Activated T-cell treated with anti-CD3 and anti-CD28 coated beads, Interleukin-2, amount 50 U/mL, for 48 hours (primary cell): ENCODE measurements at regions not wholly inside any gene's neighbourhood (a gene's known extent, or its start where the extent isn't known, plus 50 kb on each side); places are given as distances from the start of the nearest gene placed in this dataset.

Source experiments
- DNase-seq, 2 experiments: peaks; one replicate each; pipeline ENCODE4 v3.0.0-alpha.2; 2020

DNA sequence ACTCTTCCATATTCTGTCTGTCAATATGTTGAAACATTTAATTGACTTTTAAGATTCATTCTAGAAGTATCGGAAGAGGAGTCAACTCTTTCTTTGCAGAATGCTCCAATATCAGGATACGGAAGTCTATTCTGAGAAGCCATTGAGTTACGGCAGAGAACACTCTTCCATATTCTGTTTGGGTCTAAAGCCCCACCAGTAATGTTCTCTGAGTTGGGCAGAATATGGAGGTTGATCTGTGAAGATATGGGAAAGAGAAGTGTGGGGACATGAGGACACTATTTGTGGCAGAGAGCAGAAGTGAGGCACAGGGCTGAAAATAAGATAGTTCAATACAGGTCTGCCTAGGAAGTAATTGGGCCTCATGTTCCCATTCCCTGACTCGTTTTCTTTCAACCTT, 300.0 kb downstream of the DIRAS2 start:
- no peak for DNase-seq

DNA sequence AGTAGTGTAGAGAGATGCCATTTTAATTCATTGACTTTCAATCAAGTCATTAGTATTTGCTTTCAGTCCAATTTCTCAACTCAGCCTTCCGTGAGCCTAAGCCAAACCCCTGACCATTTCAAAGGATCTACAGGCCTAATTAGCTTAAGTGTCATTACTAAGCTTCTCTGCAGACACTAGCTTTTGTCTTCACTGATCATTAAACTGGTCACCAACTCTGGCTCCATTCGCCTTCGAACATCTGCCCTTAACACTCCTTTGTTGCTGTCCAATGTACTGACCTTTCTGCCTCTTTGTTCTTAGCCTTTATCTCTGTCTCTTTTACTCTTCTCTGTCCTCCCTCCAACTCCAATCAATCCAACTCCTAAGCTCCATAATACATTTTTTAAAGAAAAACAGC, 299.3 kb downstream of the DIRAS2 start:
- no peak for DNase-seq

DNA sequence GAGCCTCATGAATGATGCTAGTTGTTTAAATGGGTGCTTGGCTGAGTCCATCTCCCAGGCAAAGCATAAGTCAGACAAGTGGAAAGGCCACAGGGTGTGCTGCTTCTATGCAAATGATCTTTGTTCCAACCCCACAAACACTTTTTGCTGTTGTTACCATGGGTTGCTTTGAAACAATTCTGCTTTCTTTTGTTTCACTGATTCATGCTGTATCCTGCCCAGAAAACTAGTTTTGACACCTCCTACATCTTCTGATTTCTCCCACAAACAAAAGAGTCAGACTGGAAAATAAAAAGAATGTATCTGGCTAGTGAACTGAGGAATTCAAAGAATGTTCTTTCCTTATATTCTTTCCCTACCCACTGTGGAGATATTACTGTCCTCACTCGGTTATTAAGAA, 298.6 kb downstream of the DIRAS2 start:
- DNase-seq, result no peak

DNA sequence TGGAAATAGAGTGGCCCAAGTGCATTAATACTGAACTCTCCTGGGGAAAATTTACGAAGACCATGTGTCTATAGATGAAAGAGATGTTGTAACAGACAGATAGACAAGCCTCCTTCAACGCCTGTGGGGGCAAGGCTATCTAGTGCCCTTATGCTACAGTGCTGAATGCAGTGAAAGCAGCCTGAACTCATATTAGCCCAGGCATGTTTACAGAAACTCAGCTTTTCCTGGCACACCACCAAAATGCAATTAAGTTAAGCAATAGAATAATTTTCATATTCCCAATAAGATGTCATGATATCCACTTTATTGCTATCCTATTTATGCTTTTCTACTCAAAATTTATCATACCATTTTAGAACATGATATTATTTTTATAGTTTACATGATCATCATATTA, 277.0 kb downstream of the DIRAS2 start:
- DNase-seq, result no peak

DNA sequence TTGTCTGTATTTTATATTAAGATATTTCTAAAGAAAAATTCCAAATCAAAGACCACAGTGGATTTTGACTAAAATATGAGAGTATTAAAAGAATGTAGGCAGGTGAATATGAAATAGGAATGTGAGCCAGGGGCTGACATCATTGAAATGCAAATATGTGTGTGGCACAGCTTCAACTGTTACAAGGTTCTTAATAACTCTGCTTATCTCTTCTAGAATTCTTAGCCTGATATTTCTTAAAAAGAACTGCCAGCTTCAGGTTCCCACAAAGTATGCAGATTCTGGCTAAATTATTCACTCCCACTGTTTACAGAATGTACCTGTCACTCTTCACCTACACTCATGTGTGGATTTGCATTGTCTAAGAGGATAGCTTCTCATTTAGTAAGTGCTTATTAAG, 274.4 kb downstream of the DIRAS2 start:
- DNase-seq, result no peak

DNA sequence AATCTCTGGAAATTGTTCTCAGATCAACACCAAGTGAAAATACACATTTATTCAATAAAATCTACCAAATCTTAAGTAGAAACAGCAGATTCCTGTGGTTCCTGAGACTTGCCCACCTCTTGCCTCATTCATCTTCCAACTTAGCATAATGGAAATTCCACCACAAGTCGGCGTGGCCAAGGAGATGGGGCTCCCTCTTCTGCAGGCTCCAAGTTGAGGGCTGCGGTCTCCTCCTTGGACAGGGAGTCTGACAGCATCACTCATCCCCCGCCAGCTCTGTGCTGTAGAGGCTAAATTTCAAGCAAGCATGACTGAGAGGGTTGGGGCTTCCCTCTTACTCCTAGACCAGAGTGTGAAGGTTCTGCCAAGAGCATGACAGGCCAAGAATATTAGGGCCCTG, 273.7 kb downstream of the DIRAS2 start:
- DNase-seq, result no peak

DNA sequence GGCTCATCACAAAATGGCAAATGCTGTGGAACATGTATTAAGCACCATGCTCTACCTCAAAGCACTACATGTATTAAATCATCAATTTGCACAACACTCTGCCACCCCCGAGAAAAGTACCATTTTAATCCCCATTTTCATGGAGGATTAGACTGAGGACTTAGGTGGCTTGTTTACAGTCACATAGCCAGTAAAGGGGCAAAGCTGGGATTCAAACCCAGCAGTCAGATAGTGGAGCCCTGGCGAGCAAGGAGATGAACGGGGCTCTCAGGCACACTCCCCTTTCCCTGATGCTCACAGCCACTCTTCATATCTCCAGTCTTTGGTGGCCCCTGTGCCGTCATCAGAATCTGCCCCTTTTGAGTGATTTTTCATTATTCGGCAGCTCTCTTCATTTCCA, 262.9 kb downstream of the DIRAS2 start:
- DNase-seq, result no peak

DNA sequence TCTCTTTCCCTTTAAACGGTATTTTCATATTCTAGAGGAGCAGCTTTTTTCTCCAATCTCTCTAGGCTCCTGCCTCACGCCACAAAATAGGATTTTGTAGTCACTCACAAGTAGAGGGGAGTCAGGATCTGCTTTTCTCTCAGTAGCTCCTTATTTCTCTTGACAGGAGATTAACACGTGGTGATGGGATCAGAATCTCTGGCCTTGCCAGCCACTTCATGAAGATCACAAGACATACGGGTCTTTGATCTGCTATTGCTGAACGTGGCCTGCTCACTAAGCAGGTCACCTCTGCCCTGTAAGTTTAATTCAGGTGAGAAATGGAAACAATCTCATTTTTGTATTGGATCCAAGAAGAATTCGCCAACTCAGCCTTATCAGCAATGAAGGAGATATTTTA, 257.5 kb downstream of the DIRAS2 start:
- no peak for DNase-seq

DNA sequence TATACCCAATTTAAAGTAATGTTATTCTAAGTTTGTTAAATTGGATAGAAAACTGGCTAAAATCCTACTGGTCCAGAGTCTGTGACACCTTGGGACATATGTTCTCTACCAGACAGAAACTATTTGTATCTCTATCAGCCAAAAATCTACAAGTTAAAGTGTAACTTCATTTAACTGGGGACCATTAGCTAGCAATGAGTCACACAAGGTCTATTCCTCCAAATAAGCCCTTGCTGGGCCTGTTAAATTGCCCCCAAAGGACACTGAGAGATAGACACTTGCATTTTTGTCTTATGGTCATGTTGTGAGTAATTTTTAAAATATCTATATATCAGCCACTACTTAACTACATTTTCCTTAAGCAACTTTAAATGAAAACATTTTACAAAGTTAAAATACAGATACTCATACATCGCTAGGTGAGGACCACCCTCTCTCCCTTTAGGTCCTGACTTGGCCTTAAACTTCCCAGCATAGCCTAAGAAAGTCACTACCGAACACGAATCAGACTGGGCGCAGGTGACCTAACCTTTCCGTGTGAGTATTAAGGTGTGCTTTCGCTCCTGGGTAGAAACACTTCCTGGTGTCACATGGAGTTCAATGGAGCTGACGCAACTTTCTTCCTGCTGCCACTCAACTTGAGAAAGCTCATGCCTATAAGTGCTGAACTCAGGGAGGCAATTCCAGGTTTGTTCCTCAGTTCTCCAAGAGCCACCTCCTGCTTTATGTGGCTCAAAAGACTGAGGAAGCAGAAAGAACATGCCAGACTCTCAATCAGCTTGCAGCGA, 249.1 kb downstream of the DIRAS2 start:
- DNase-seq, result no peak

DNA sequence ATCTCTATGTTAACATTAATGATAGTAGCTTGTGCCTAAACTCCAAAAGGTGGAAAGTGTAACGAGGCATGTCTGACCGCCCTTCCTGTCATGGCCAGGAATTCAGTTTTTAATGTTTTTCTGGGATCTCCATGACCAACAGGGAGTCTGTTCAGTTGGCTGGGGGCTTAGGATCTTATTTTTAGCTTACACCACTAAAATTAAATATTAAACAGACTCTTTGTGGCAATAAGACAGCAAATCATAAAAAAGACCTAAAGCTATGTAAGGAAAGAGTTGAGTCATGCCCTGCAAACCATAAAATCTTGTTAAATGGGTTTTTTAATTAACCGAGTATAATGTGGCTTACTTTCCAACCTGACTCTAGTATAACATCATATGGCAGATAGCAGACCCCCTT, 247.8 kb downstream of the DIRAS2 start:
- DNase-seq, result no peak

DNA sequence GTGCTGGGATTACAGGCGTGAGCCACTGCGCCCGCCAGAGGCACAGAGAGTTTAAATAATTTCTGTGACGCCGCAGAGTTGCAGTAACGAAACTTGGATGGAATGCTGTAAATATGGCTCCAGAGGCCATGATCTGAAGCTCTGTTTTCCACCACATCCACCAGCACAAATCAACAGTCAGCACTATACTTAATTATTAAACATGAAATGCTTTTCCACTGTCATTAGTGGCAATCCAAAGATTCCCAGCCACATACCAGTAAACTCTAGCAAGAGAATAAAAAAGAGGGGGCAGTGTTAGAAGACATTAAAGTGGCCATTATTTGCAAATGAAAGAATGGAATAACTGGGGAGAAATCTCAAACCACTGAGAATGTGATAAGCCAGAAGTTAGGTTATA, 242.5 kb downstream of the DIRAS2 start:
- DNase-seq, result no peak

DNA sequence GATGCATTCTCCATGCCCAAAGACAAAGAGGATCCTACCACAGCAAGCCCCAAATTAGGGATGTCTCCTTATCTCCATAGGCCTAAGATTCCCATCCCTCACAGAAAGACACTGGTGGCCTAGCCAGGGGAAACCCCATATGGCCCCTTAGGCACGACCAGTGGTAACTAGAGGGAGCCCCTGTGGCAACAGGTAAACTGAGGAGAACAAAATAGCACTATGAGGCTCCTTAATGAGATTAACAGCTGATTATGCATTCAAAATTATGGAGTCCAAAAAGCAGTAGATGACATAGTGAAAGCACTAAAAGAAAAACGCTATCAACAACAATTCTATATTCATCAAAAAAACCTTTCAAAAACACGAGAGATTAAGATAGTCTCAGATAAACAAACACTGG, 234.0 kb downstream of the DIRAS2 start:
- no peak for DNase-seq

DNA sequence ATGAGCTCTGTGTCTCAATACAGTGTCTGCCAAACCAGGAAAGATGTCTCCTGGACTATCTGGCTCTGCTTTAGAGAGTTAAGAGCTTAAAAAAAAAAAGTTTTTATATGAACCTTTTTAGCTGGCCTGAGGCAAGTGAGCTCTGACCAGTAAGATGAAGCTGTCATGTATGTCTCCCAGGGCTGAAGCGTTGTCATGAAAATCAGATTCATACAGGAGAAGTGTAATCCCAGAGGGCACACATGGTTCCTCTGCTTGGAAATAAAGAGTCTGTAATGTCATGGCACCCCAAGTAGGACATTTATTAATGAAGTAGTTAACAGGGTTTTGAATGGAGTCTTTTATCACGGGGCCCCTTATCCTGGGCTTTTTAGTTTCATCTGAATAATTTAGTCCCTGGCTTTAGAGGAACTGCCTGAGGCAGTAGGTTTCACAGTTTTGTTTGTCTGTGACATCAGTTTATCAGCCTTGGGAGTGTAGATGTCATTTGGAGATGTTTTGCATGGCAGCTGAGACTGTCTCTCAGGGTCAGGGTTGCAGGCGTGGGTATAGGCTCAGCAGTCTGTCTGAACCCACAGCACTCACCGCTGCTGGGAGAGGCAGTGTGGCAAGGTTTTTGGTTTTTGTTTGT, 223.3 kb downstream of the DIRAS2 start:
- DNase-seq, result no peak

DNA sequence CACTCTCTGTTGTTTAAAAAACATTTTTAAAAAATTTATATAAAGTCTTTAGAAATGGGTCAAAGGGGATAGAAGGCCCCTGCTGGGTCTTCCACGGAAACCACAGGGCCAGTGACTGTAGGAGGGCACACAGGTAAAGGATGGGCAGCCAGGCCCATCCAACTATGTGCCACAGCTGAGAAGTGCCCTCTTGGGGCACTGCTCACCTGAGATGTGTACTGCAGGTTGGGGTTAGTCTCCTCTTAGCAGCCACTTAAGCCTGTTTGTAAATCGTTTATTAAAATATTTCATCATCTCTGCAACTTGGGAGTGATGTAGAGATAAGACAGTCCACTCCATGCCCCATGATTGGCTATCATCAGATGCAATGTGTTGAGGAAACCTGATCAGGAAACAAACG, 222.4 kb downstream of the DIRAS2 start:
- DNase-seq, result no peak

DNA sequence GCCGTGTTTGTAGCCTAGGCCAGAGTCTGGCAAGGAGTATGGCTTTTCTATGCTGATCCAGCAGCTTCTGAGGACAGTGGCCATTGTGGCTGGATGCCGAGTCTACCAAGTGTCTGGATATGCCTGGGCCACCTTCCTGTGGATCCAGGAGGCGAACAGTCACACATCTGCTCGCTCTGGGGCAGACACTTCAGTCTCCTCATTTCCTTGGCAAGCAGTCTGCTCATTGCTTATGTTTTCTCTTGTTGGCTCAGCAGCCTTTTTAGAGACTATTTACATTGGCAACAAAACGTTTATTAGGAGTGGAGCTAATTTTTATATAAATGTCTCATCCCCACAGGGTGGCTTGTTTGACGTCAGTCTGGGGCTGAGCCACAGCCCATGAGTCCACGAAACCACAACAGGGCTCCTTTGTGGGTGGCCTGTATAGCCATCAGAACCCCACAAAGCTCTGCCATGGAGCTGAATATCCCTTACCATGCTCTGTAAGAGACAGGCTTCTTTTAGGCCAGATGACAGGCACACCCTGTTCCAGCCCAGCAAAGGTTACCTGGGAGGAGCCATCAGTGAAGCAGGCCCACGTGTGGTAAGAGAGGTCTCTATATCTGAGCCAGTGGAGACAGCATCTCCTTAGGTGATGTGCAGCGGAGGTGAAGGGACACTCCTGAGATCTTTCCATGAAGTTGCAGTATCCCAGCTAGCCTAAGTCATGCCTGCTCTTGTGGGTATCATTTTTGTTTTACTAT, 221.7 kb downstream of the DIRAS2 start:
- DNase-seq, result no peak

DNA sequence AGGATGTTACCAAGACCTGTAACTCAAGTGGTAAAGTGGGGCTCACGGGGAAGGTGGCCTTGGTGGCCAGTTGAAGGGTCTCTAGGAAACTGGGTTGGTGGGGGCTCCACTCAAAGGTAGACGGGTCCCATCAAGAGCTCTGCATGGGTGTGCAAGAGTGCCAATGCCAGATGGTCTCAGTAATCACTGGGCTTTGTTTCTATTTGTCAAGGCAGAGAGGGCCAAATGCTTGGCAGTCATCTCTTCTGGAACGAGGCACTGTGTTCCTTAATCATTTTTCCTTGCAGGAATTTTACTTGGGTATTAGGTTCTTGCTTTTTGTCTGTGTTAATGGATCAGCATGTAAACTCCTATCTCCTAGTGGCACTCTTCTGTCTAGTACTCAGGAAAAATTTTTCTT, 220.8 kb downstream of the DIRAS2 start:
- DNase-seq, result no peak

DNA sequence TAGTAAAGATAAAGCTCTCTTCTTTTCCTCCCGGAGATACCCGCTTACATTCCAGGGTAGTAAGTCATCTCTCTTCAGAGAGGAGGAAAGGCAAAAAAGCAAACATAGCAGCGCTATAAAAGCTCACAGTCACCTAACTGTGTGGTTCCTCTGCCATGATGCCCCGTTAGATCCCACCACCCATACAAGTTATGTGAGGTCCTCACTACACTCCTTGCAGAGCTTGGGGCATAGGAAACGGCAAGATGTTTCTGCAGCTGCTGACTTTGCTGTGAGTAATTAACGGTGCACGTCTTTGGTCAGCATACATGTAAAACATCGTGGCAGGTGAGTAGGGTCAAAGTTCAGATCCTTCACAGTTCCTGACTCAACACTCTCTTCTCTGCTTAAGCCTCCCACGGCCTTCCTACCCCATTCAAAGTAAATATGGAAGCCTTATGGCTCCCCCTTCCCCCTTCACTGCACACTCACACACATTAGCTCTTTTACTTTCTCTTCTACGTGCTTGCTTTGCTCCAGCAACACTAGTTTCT, 218.9 kb downstream of the DIRAS2 start:
- no peak for DNase-seq

DNA sequence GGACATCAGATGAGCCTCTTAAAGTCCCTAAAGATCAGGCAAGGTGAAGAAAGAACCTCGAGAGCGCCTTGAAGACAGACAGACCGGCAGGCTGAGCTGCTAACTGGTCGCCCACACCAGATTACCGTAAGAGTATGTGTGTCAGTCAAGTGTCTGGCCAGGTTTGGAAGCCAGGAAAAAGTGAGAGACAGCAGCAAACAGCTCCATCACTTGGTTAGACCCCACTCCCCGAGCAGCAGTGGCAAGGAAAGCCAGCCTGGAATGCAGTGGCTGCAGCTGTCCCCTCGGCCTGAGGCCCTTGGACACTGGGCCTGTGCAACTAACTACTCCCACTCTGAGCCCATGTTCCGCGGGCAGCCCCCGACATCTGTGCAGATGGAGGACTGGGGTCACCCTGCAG, 214.1 kb downstream of the DIRAS2 start:
- DNase-seq, result no peak

DNA sequence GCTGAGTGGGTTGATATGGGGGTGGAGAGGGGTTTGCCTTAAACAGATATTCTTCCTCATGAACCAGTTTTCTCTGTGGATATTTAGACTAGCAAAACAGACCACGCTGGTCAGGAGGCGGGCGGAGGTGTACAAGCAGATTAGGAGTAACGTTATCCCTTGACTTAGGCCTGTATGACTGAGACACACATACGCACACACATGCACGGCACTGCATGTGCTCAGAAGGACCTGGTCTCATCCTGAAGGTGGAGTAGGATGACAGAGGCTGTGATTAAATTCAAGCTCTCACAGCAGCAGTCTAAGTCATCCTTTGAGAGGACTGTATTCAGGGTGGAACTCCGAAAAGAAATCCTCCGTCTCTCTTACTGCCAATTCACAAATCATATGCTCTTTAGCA, 209.7 kb downstream of the DIRAS2 start:
- no peak for DNase-seq

DNA sequence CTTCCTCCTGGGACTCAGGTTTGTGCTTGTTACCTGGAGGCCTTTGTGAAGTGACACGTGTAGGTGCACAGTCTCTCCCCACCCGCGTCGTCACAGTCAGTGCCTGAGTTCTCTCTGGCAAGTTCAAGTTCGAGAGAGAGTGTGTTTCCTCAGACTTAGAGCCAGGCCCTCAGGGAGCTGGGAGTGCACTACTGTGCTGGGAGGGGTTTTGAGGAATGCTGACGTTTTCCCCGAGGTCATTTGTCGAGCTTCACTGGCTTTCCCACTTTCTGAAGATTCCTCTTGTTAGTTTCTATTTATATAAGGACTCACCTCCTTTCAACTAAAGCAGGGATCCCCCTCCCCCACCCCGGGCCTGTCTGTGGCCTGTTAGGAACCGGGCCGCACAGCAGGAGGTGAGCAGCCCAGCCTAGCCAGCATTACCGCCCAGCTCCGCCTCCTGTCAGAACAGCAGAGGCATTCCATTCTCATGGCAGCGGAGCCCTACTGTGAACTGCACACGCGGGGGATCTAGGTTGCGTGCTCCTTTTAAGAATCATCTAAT, 209.2 kb downstream of the DIRAS2 start:
- no peak for DNase-seq

DNA sequence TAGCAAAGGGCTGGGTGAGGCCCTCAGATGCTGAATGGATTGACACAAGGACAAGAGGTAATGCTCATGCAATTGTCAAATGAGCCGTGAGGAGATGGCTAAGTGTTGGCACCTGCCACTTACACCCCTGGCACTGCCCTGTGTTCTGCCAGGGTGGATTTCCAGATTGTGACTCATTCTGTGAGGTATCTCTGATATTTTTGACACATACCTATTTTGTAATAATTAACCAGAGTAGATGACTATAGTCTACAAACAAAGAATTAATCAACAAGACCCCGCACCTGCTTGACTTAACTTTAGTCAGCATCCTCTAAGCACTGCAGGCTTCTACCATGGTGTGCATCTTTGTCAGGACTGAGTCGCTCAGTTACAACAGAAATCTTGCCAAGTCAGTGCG, 200.8 kb downstream of the DIRAS2 start:
- no peak for DNase-seq

DNA sequence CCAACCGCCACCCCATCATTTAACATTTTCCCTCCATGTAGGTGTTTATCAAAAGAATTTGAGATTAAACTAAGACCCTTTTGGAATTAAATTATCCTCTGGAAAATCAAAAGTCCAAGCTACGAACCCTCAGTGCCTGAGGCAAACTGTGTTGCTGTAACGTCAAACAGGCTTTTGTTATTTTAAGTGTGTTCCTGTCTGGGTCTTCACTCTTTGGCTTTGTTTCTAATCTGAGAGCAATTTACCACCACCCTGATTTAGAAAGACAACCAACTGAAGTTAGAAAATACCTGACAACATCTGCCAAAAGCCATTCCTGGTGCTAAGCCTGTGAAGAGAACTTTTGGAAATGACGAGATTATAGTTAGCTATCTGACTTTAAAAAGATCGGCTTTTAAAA, 199.9 kb downstream of the DIRAS2 start:
- DNase-seq, result no peak

DNA sequence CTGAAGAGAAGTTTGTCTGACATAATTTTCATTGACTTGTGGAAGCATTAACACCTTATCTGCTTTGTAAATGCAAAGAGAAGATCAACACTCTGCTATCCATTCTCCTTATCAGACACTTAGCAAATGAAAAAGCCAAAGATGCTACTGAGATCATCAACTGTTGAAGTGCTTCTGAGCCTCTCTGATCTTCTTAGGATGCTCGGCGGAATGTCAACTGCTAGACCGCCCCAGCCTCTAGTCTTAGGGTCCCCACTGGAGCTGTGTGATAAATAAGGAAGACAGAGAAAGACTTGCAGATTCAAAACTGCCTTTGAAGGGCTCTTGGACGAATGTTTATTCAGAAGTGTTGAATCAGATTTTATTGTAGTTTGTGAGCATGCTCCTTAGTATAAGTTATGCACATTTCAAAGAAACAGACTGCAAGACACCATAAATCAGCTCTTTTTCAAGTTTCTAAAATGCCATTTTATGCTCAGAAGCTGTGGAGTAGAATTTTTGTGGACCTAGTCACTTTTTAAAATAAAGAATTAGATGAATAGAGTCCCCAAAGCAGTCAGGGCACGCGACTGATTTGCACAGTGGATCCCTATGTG, 197.9 kb downstream of the DIRAS2 start:
- no peak for DNase-seq
